ENCODE measurements at regions not wholly inside any gene's neighbourhood (a gene's known extent, or its start where the extent isn't known, plus 50 kb on each side); places are given as distances from the start of the nearest gene placed in this dataset.
A peak's percentile ranks its signal among the peaks of the same experiment; 100 is the strongest.

- ChIA-PET CTCF (no interaction called here), POLR2A (no interaction called here)
- Histone ChIP-seq H3K27ac (ENCODE audit: low read depth, low read length) (no peak overlapping the region), H3K36me3 (ENCODE audit: control insufficient read depth in 2 of 3, insufficient read depth in 3 of 3, low read length in 3 of 3) (no peaks in the 10 kb centered on the region), H3K27me3 (ENCODE audit: control insufficient read depth in 2 of 2, insufficient read depth in 2 of 2, low read length in 2 of 2) (no peaks in the 10 kb centered on the region), H3K9me3 (ENCODE audit: control insufficient read depth in 2 of 3, low read length in 3 of 3) (no peaks in the 10 kb centered on the region), H3K4me3 (ENCODE audit: low read length) (no peak overlapping the region), H3K4me1 (ENCODE audit: control insufficient read depth in 2 of 2, insufficient read depth in 2 of 2, low read length in 2 of 2) (no peaks in the 10 kb centered on the region)
- H3K9me3 Mint-ChIP-seq = peaks cover 0 to 3% (median 0%) of the 10 kb centered on the region in 11 donors
- H3K4me3 Mint-ChIP-seq = no peak overlapping the region
- H3K36me3 Mint-ChIP-seq = no peaks in the 10 kb centered on the region
- no peak for ATAC-seq
- intact Hi-C loops (cut with micrococcal nuclease) = no loop called here
- no peak overlapping the region for H3K27ac Mint-ChIP-seq
- peaks cover 0 to 7% (median 0%) of the 10 kb centered on the region in 7 donors for H3K4me1 Mint-ChIP-seq
- no peak for DNase-seq
- H3K27me3 Mint-ChIP-seq = peaks cover 0 to 19% (median 3%) of the 10 kb centered on the region in 5 donors
These were observed 79.8 kb upstream of the CD93 start for GRCh38 chr20:23165964-23166363.

- Histone ChIP-seq H3K9me3 (ENCODE audit: control insufficient read depth in 2 of 3, low read length in 3 of 3) (no peaks in the 10 kb centered on the region), H3K36me3 (ENCODE audit: control insufficient read depth in 2 of 3, insufficient read depth in 3 of 3, low read length in 3 of 3) (no peaks in the 10 kb centered on the region), H3K4me1 (ENCODE audit: control insufficient read depth in 2 of 2, insufficient read depth in 2 of 2, low read length in 2 of 2) (no peaks in the 10 kb centered on the region), H3K27me3 (ENCODE audit: control insufficient read depth in 2 of 2, insufficient read depth in 2 of 2, low read length in 2 of 2) (no peaks in the 10 kb centered on the region), H3K4me3 (ENCODE audit: low read length) (no peak overlapping the region), H3K27ac (ENCODE audit: low read depth, low read length) (no peak overlapping the region)
- CTCF ChIA-PET = no interaction called here
- H3K27ac Mint-ChIP-seq = no peak overlapping the region
- H3K4me3 Mint-ChIP-seq = no peak overlapping the region
- H3K36me3 Mint-ChIP-seq = no peaks in the 10 kb centered on the region
- H3K4me1 Mint-ChIP-seq = peaks cover 0 to 10% (median 3%) of the 10 kb centered on the region in 7 donors
- POLR2A ChIA-PET = no interaction called here
- no peak for ATAC-seq
- intact Hi-C loops (cut with micrococcal nuclease) = no loop called here
- H3K9me3 Mint-ChIP-seq = peaks cover 0 to 3% (median 0%) of the 10 kb centered on the region in 11 donors
- H3K27me3 Mint-ChIP-seq = peaks cover 0 to 17% (median 3%) of the 10 kb centered on the region in 5 donors
- DNase-seq = no peak
These were observed 79.2 kb upstream of the CD93 start for GRCh38 chr20:23165307-23165750.

- Mint-ChIP-seq H3K27ac (no peak overlapping the region), H3K36me3 (no peaks in the 10 kb centered on the region), H3K9me3 (peaks cover 0 to 3% (median 0%) of the 10 kb centered on the region in 11 donors), H3K4me1 (peaks cover 0 to 21% (median 9%) of the 10 kb centered on the region in 7 donors), H3K4me3 (no peak overlapping the region), H3K27me3 (peaks cover 0 to 17% (median 3%) of the 10 kb centered on the region in 5 donors)
- Histone ChIP-seq H3K36me3 (ENCODE audit: control insufficient read depth in 2 of 3, insufficient read depth in 3 of 3, low read length in 3 of 3) (no peaks in the 10 kb centered on the region), H3K4me1 (ENCODE audit: control insufficient read depth in 2 of 2, insufficient read depth in 2 of 2, low read length in 2 of 2) (no peaks in the 10 kb centered on the region), H3K27ac (ENCODE audit: low read depth, low read length) (no peak overlapping the region), H3K4me3 (ENCODE audit: low read length) (no peak overlapping the region), H3K27me3 (ENCODE audit: control insufficient read depth in 2 of 2, insufficient read depth in 2 of 2, low read length in 2 of 2) (no peaks in the 10 kb centered on the region), H3K9me3 (ENCODE audit: control insufficient read depth in 2 of 3, low read length in 3 of 3) (no peaks in the 10 kb centered on the region)
- intact Hi-C loops (cut with micrococcal nuclease) = no loop called here
- ATAC-seq (no peak), DNase-seq (no peak)
- POLR2A ChIA-PET = no interaction called here
- CTCF ChIA-PET = no interaction called here
These were observed 78.1 kb upstream of the CD93 start for GRCh38 chr20:23164176-23164601.

GRCh38 chr20:23163562-23163961 lies 77.4 kb upstream of the CD93 start:
- CTCF ChIA-PET = interaction anchor here (0.7 kb wide), 1 partner anchor 360 kb away, joined by 3 read pairs; no protein-coding TSS in a partner anchor
- POLR2A ChIA-PET = no interaction called here
- no peak overlapping the region for H3K27ac Mint-ChIP-seq
- no peaks in the 10 kb centered on the region for H3K36me3 Mint-ChIP-seq
- H3K4me3 Mint-ChIP-seq = no peak overlapping the region
- H3K9me3 ChIP-seq (ENCODE audit: control insufficient read depth in 2 of 3, low read length in 3 of 3) = no peaks in the 10 kb centered on the region
- DNase-seq = no peak
- H3K4me1 Mint-ChIP-seq = peaks cover 0 to 27% (median 9%) of the 10 kb centered on the region in 7 donors
- intact Hi-C loops (cut with micrococcal nuclease) = no loop called here
- no peaks in the 10 kb centered on the region for H3K36me3 ChIP-seq (ENCODE audit: control insufficient read depth in 2 of 3, insufficient read depth in 3 of 3, low read length in 3 of 3)
- no peak overlapping the region for H3K4me3 ChIP-seq (ENCODE audit: low read length)
- no peak for ATAC-seq
- no peaks in the 10 kb centered on the region for H3K27me3 ChIP-seq (ENCODE audit: control insufficient read depth in 2 of 2, insufficient read depth in 2 of 2, low read length in 2 of 2)
- H3K27ac ChIP-seq (ENCODE audit: low read depth, low read length) = no peak overlapping the region
- H3K4me1 ChIP-seq (ENCODE audit: control insufficient read depth in 2 of 2, insufficient read depth in 2 of 2, low read length in 2 of 2) = no peaks in the 10 kb centered on the region
- peaks cover 0 to 14% (median 3%) of the 10 kb centered on the region in 5 donors for H3K27me3 Mint-ChIP-seq
- peaks cover 0 to 3% (median 0%) of the 10 kb centered on the region in 11 donors for H3K9me3 Mint-ChIP-seq

- H3K36me3 Mint-ChIP-seq = no peaks in the 10 kb centered on the region
- no peak overlapping the region for H3K4me3 Mint-ChIP-seq
- Histone ChIP-seq H3K4me1 (ENCODE audit: control insufficient read depth in 2 of 2, insufficient read depth in 2 of 2, low read length in 2 of 2) (no peaks in the 10 kb centered on the region), H3K9me3 (ENCODE audit: control insufficient read depth in 2 of 3, low read length in 3 of 3) (no peaks in the 10 kb centered on the region), H3K4me3 (ENCODE audit: low read length) (no peak overlapping the region), H3K27ac (ENCODE audit: low read depth, low read length) (no peak overlapping the region), H3K27me3 (ENCODE audit: control insufficient read depth in 2 of 2, insufficient read depth in 2 of 2, low read length in 2 of 2) (no peaks in the 10 kb centered on the region), H3K36me3 (ENCODE audit: control insufficient read depth in 2 of 3, insufficient read depth in 3 of 3, low read length in 3 of 3) (no peaks in the 10 kb centered on the region)
- intact Hi-C loops (cut with micrococcal nuclease) = no loop called here
- no peak for ATAC-seq
- DNase-seq = no peak
- H3K27me3 Mint-ChIP-seq = peaks cover 0 to 10% (median 3%) of the 10 kb centered on the region in 5 donors
- CTCF ChIA-PET = interaction anchor here (0.7 kb wide), 1 partner anchor 361 kb away, joined by 3 read pairs; no protein-coding TSS in a partner anchor
- peaks cover 0 to 29% (median 9%) of the 10 kb centered on the region in 7 donors for H3K4me1 Mint-ChIP-seq
- POLR2A ChIA-PET = no interaction called here
- peaks cover 0 to under 1% (median 0%) of the 10 kb centered on the region in 11 donors for H3K9me3 Mint-ChIP-seq
- H3K27ac Mint-ChIP-seq = no peak overlapping the region
These were observed 76.8 kb upstream of the CD93 start for GRCh38 chr20:23162887-23163286.

- Mint-ChIP-seq H3K27ac (peak overlapping the region in 1 of 9 donors; percentile 77), H3K4me3 (no peak overlapping the region), H3K9me3 (no peaks in the 10 kb centered on the region), H3K27me3 (peaks cover 0 to 9% (median 3%) of the 10 kb centered on the region in 5 donors), H3K36me3 (no peaks in the 10 kb centered on the region), H3K4me1 (peaks cover 0 to 29% (median 9%) of the 10 kb centered on the region in 7 donors)
- H3K4me3 ChIP-seq (ENCODE audit: low read length) = no peak overlapping the region
- ATAC-seq = peak; percentile 82
- intact Hi-C loops (cut with micrococcal nuclease) = no loop called here
- ChIA-PET POLR2A (no interaction called here), CTCF (no interaction called here)
- H3K27ac ChIP-seq (ENCODE audit: low read depth, low read length) = no peak overlapping the region
- no peaks in the 10 kb centered on the region for H3K9me3 ChIP-seq (ENCODE audit: control insufficient read depth in 2 of 3, low read length in 3 of 3)
- H3K27me3 ChIP-seq (ENCODE audit: control insufficient read depth in 2 of 2, insufficient read depth in 2 of 2, low read length in 2 of 2) = no peaks in the 10 kb centered on the region
- no peaks in the 10 kb centered on the region for H3K4me1 ChIP-seq (ENCODE audit: control insufficient read depth in 2 of 2, insufficient read depth in 2 of 2, low read length in 2 of 2)
- no peaks in the 10 kb centered on the region for H3K36me3 ChIP-seq (ENCODE audit: control insufficient read depth in 2 of 3, insufficient read depth in 3 of 3, low read length in 3 of 3)
- no peak for DNase-seq
These were observed 76.0 kb upstream of the CD93 start for GRCh38 chr20:23161968-23162696.
